ENCODE measurements at regions not wholly inside any gene's neighbourhood (a gene's known extent, or its start where the extent isn't known, plus 50 kb on each side); places are given as distances from the start of the nearest gene placed in this dataset.
"Not testable (repeated sequence)": the region's sequence is repeated elsewhere in the genome, so short reads cannot be mapped to it uniquely, and the experiment has no call there.

GRCh38 chr5:135279328-135279727, 119.7 kb downstream of the MACROH2A1 start:
- no peak for DNase-seq (ENCODE audit: low read depth in 2 of 2)

GRCh38 chr5:135276151-135276550, 122.9 kb downstream of the MACROH2A1 start:
- no peak for DNase-seq (ENCODE audit: low read depth in 2 of 2)

GRCh38 chr5:135273212-135273611, 125.8 kb downstream of the MACROH2A1 start:
- DNase-seq (ENCODE audit: low read depth in 2 of 2): no peak

GRCh38 chr5:135272311-135272805, 126.7 kb downstream of the MACROH2A1 start:
- DNase-seq (ENCODE audit: low read depth in 2 of 2): no peak

GRCh38 chr5:135271533-135272310, 127.3 kb downstream of the MACROH2A1 start:
- no peak for DNase-seq (ENCODE audit: low read depth in 2 of 2)

- DNase-seq (ENCODE audit: low read depth in 2 of 2): no peak
These were observed 129.1 kb downstream of the MACROH2A1 start for GRCh38 chr5:135269931-135270421.

GRCh38 chr5:135269199-135269598, 129.8 kb downstream of the MACROH2A1 start:
- no peak for DNase-seq (ENCODE audit: low read depth in 2 of 2)

GRCh38 chr5:135266975-135267374, 132.1 kb downstream of the MACROH2A1 start:
- DNase-seq (ENCODE audit: low read depth in 2 of 2): no peak

- DNase-seq (ENCODE audit: low read depth in 2 of 2): no peak
These were observed 132.8 kb downstream of the MACROH2A1 start for GRCh38 chr5:135266303-135266635.

- DNase-seq (ENCODE audit: low read depth in 2 of 2): no peak
These were observed 133.3 kb downstream of the MACROH2A1 start for GRCh38 chr5:135265497-135266302.

- DNase-seq (ENCODE audit: low read depth in 2 of 2): no peak
These were observed 134.3 kb downstream of the MACROH2A1 start for GRCh38 chr5:135264451-135265440.

GRCh38 chr5:135263022-135263668, 135.9 kb downstream of the MACROH2A1 start:
- DNase-seq (ENCODE audit: low read depth in 2 of 2): no peak

GRCh38 chr5:135262364-135262763, 136.7 kb downstream of the MACROH2A1 start:
- no peak for DNase-seq (ENCODE audit: low read depth in 2 of 2)

GRCh38 chr5:135260108-135260507, 138.9 kb downstream of the MACROH2A1 start:
- DNase-seq (ENCODE audit: low read depth in 2 of 2): not testable (repeated sequence)

GRCh38 chr5:135255461-135256178, 143.4 kb downstream of the MACROH2A1 start:
- DNase-seq (ENCODE audit: low read depth in 2 of 2): no peak

GRCh38 chr5:135254183-135254582, 144.8 kb downstream of the MACROH2A1 start:
- DNase-seq (ENCODE audit: low read depth in 2 of 2): no peak

- DNase-seq (ENCODE audit: low read depth in 2 of 2): no peak
These were observed 145.3 kb downstream of the MACROH2A1 start for GRCh38 chr5:135253601-135254178.

- DNase-seq (ENCODE audit: low read depth in 2 of 2): no peak
These were observed 147.9 kb downstream of the MACROH2A1 start for GRCh38 chr5:135251093-135251492.

GRCh38 chr5:135250671-135251070, 148.4 kb downstream of the MACROH2A1 start:
- no peak for DNase-seq (ENCODE audit: low read depth in 2 of 2)

- DNase-seq (ENCODE audit: low read depth in 2 of 2): no peak
These were observed 149.4 kb downstream of the MACROH2A1 start for GRCh38 chr5:135249658-135250057.
